ENCODE measurements at regions not wholly inside any gene's neighbourhood (a gene's known extent, or its start where the extent isn't known, plus 50 kb on each side); places are given as distances from the start of the nearest gene placed in this dataset.

GRCh38 chr6:9089724-9090123 lies 654.4 kb upstream of the SLC35B3 start:
- TF ChIP-seq CTCF (conservative IDR thresholded peaks at IDR 0.05 in 1 of 2, IDR thresholded peaks at IDR 0.05 in 1 of 2; ENCODE audit: extremely low read depth in 1 of 2, insufficient read depth in 1 of 2, low read depth in 1 of 2, low read length in 2 of 2) (no peak), EZH2 (IDR thresholded peaks at IDR 0.05; ENCODE audit: borderline replicate concordance, low read length) (no peak)

Data from mammary epithelial cell (primary cell).